ENCODE measurements at regions not wholly inside any gene's neighbourhood (a gene's known extent, or its start where the extent isn't known, plus 50 kb on each side); places are given as distances from the start of the nearest gene placed in this dataset.
A peak's percentile ranks its signal among the peaks of the same experiment; 100 is the strongest.
"Not testable (repeated sequence)": the region's sequence is repeated elsewhere in the genome, so short reads cannot be mapped to it uniquely, and the experiment has no call there.

DNA sequence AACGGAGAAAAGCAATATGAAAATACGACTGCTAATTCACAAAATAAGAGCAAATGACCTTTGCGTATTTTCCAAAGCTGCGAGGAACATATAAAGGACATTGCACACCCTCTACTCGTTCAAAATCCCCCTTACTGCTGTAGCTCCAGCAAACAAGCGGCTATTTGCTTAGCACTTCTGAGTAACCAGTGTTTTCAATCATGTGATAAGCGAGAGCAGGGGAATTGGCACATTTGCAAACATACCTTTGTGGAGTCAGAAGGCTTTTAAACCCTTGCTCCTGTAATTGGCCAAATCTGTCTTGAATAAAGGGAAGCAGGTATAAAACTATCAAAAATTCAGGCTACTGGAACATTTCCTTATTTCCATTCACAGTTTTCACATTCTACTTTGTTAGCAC, 610.2 kb downstream of the UBE2NL start:
- DNase-seq (ENCODE audit: low read depth, low spot score) = no peak

DNA sequence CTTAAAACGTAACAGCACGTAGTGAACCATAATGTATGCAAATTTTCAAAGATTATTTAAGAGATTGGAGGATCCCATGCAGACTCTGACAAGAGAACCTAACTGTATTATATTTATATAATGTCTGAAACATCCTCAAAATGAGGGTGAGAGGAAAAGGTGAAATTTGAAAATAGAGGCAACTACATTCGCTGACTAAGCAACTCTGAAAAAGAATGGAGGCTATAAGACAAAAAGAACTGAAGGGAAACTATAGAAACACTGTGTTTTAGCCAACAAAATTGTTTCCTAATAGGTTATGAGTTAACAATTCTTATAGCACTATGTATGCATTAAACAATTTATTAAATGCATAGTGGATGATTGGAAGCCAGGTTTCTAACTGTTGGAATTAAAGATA, 648.0 kb downstream of the UBE2NL start:
- no peak for DNase-seq (ENCODE audit: low read depth, low spot score)

DNA sequence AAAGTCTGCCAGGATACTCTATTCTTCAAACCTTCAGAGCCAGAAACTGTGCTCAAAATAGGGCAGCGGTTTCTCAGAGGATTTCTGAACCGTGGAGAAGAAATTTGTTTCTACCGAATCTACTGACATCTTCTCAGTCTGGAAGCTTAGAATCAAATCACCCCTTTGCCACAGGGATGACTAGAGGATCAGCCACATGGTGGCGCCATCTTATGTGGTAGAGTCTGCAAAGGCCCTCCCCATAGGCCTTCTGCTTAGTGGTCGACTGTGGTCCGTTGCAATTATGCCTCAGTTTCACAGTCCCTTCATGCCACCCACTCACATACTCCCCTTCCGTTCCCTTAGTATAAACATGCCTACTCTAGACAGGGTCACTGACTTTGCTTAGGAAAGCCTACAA, 680.7 kb upstream of the SPANXN1 start:
- DNase-seq (ENCODE audit: low read depth, low spot score) = no peak

DNA sequence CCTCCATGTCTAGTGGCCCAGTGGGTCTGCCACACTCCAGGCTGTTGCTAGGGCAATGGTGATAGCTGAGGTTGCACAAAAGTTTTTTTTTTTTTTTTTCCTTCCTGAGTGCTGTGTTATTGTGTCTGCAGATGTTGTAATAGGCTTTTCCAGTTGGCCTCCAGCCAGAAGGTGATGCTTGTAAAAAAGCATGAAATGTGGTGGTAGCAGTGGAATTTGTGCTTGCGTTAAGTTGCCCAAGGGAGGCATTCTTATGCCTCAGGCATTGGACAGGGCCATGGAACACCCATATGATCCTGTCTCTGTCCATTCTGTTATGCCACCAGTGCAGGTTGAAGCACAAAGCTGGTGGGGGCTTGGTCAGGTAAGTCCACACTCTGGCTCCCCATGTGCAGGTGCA, 660.5 kb upstream of the SPANXN1 start:
- peak; percentile 0 for DNase-seq (ENCODE audit: low read depth, low spot score)

DNA sequence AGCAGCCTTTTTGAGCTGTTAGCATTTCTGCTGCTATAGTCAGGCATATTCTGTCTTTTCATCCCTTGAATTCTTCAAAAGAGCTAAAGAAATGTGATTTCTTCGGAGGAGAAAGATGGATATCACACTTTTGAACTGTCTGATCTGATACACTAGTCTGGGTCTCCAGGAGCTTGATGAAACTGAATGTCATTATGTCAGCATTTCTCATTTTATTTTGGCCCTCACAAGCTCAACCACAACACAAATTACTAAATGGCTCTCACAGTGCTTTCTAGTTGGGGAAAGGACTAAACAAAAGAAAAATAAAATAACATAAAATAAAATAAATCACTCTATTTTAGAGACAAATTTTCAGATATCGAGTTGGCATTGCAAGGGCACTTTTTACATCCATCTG, 655.3 kb upstream of the SPANXN1 start:
- DNase-seq (ENCODE audit: low read depth, low spot score) = no peak

DNA sequence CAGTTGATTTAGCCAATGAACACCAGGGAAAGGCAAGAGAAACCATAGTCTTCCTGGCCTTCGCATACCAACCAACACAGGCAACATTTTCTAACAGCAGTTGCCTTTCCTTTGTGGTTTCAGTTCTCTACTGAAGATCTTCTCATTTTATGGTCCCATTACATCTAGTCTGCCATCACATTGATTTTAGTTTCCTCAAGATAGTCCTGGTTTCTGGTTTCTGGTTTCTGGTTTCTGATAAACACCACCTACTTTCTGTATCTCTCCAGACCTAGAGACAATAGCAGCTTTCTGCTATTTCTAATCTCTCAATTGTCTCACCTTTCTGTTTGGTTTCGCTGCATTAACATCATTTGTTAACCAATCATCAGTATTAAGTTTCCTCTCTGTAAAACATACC, 646.3 kb upstream of the SPANXN1 start:
- no peak for DNase-seq (ENCODE audit: low read depth, low spot score)

DNA sequence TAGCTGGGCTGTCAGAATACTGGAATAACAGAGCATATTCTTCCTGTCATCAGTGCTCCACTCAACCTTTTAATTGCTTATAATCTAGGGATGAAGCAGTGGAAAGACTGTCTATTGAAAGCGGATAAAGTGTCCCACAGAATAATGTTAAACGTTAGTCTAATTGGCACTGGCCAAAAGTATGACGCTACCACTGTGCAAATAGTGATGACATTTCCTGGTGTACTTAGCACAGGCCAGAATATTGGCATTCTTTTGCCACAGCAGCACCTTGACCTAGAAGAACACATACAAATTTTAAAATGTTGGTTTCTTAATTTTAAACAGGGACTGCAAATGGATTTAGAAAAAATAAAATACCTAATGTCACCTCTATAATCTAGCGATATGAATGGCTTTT, 635.2 kb upstream of the SPANXN1 start:
- DNase-seq (ENCODE audit: low read depth, low spot score) = no peak

DNA sequence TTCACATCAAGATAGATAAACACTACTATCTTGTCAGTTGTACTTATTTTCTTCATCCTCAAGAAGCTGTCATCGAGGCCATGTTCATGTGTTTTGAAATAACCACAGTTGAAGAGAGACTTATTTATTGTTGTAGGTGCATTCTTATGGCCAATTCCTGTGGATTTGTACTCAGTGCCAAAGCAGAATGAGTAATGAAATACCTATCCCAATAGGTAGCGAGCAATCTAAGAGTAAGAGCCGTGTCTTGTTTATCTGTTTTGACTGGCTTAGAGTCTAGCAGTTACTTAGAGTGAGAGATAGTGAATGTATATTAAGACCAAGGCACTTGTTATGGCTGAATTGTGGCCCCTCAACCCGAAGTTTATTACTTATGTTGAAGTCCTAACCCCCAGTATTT, 631.0 kb upstream of the SPANXN1 start:
- DNase-seq (ENCODE audit: low read depth, low spot score) = peak; percentile 3

DNA sequence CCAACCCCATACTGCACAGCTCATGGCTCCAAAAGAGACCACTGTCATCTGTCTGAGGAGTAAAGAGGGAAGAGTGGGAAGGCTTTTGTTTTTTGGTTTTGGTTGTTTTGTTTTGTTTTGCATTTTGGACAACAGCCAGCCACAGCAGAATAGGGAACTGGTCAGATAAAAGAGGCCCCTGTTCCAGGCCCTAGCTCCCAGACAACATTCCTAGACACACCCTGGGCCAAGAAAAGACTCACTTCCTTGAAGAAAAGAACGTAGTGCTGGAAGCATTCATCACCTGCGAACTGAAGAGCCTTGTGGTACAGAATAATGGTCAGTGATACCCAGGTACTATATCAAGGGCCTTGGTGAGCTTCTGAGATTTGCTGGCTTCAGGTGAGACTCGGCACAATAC, 619.4 kb upstream of the SPANXN1 start:
- no peak for DNase-seq (ENCODE audit: low read depth, low spot score)

DNA sequence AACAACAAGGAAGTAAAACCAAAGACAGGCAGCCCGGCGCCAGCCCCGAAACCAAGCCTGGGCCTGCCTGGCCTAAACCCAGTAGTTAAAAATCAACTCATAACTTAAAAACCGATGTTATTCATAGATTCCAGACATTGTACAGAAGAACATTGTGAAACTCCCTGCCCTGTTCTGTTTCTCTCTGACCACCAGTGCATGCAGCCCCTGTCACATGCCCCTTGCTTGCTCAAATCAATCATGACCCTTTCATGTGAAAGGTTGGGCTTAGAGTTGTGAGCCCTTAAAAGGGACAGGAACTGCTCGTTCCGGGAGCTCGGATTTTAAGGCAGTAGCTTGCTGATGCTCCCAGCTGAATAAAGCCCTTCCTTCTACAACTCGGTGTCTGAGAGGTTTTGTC, 612.9 kb upstream of the SPANXN1 start:
- not testable (repeated sequence) for DNase-seq (ENCODE audit: low read depth, low spot score)

DNA sequence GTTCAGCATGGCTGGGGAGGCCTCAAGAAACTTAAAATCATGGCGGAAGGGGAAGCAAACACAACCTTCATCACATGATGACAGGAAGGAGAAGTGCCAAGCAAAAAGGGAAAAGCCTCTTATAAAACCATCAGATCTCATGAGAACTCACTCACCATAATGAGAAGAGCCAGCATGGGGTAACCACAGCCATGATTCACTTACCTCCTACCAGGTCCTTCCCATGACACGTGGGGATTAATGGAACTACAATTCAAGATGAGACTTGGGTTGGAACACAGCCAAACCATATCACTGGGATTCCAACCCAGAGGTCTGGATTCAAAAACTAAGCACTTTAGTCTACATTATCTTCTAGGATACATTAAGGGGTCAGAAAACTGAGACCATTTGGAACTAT, 609.6 kb upstream of the SPANXN1 start:
- peak; percentile 0 for DNase-seq (ENCODE audit: low read depth, low spot score)

DNA sequence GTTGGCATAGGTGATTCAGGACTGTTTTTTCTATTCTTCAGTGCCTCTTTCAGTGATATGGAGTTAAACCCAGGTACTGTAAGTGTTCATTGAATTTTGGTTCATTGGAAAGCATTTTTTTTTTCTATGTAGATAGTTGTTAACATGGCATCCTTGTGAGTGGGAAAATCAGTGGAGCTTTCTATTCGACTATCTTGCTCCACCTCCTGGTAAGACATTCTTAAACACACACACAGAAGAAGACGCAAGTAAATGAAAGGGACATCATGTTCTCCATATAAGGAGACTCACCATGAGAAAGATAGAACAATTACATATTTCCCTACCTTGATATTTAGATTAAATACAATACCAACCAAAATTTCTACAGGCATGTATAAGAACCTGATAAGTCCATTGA, 598.5 kb upstream of the SPANXN1 start:
- DNase-seq (ENCODE audit: low read depth, low spot score) = no peak

DNA sequence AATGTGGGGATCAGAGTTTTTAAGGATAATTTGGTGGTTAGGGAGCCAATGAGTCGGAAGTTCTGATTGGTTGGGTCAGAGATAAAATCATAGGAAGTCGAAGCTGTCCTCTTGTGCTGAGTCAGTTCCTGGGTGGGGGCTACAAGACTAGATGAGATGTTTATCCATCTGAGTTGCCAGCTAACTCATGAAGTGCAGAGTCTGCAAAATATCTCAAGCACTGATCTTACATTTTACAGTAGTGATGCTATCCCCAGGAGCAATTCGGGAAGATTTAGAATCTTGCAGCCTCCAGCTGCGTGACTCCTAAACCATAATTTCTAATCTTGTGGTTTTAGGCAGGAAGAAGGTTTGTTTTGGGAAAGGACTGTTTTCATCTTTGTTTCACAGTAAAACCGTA, 565.8 kb upstream of the SPANXN1 start:
- DNase-seq (ENCODE audit: low read depth, low spot score) = no peak

DNA sequence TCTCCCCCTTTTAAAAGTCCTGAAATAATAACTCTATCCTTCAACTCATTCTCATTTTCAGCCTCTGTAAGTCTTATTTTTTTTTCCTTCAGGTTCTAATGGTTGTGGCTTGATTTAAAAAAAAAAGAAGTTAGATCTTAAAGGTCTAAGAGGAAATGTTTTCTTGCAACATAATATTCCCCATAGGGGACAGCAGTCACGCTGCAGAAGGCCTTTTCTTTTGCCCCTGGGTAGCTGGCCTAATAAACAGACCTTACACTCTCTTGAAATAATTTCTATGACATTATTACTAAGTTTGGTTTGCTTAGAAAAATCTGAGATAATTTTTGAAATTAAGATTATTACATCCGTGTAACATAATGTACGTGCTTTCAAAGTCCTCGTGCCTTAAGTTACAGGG, 564.1 kb upstream of the SPANXN1 start:
- DNase-seq (ENCODE audit: low read depth, low spot score) = no peak

DNA sequence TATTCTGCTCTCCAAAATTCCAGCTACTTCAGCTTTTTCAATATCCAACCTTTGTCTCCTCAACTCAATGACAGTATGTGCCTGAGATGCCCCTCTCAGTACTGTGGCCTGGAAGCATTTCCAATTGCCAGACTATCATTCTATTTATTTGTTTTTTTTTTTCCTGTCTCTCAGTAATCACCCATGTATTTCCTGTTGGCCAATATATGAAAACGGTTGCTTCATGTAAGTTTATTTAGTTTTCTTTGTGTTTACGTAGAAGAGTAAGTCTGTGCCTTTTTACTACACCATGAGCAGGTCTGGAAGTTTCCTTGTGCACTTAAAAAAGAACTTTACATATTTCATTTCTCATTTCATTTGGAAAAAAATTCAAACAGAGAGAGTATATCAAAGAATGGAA, 537.5 kb upstream of the SPANXN1 start:
- no peak for DNase-seq (ENCODE audit: low read depth, low spot score)

DNA sequence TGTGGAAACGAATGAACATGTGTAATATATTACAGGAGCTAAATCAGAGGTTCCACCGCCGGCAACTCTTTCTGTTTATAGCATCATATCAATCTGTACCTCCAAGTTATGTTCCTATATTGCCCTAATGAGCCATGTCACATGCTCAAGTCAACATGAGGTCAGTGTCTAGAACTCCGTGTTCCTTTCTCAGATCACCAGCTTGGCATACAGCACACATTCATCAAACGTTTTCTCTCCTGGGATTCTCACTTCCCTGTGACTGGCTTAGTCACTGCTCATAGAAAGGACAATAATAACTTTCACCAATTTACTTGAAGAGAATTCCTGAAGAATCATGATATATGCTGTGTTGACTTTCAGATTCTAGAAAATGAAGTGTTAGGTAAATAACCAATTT, 532.0 kb upstream of the SPANXN1 start:
- DNase-seq (ENCODE audit: low read depth, low spot score) = no peak

DNA sequence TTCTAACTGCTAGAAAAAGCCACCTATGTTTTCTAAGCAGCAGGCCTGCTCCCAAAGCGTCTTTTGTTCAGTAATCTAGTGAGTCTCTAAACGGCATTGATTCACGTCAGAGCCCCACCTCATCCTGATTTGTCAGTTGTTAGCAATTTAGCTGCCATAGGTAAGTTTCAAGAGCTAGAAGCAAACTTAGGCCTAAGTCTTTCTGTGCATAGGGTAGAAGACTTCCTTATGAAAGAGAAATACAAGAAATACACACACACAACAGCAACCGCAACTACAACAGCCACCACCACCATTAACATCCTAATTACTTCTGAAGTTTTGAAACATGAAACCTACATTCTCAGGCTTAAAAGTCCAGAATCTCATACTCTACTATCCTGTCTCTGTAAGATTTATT, 531.1 kb upstream of the SPANXN1 start:
- no peak for DNase-seq (ENCODE audit: low read depth, low spot score)

DNA sequence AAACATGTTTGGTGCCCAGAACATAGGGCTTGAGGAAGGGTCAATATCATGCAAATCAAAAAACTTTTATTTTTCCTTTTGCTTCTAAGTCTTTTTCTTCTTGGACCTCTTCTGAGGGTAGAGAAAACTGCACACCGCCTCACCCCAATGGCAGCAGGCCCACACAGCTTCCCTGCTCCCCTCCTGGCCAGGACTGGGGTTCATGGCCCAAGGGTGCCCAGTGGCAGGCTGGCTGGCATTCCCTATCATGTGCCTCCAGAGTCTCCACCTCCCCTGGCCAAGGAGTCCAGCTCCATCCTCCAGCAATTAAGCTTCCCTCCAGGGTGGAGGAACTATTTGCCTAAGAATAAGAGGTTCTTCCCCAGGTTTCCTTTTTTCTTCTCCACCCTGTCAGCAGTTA, 529.6 kb upstream of the SPANXN1 start:
- DNase-seq (ENCODE audit: low read depth, low spot score) = no peak

DNA sequence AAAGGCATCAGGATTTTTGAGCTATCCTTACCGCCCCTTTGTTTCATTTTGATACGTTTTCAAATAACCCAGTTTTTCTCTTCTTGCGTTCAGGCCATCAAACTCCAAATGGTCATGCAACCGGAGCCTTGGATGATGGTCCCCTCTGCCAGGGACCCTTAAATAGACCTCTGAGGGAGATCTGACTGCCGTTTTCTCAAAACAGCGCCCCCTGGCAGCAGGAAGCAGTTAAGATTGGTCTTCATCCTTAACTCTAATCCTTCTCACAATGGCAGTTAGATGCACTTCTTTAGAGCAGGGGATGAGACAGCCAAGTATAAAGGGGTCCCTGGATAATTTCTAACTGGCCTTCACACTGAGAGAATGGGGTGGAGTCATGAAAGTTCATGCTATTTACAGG, 525.0 kb upstream of the SPANXN1 start:
- no peak for DNase-seq (ENCODE audit: low read depth, low spot score)

DNA sequence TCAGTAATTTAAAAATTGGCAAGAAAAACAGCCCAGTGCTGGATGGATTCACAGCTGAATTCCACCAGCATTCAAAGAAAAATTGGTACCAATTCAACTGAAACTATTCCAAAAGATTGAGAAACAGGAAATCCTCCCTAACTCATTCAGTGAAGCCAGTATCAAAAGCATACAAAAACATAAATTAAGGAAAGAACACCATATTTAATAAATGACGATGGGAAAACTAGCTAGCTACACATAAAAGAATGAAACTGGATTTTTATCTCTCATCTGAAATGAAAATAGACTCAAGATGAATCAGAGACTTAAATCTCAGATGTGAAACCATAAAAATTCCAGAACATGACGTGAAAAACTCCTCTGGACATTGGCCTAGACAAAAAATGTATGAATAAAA, 516.8 kb upstream of the SPANXN1 start:
- DNase-seq (ENCODE audit: low read depth, low spot score) = no peak

DNA sequence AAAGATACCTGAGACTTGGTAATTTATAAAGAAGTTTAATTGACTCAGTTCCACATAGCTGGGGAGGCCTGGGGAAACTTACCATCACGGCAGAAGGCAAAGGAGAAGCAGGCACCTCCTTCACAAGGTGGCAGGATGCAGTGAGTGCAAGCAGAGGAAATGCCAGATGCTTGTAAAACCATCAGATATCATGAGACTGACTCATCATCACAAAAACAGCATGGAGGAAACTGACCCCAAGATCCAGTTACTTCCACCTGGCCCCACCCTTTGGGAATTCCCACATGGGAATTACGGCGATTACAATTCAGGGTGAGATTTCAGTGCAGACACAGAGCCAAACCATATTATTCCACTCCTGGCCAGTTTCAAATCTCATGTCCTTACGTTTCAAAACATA, 514.7 kb upstream of the SPANXN1 start:
- DNase-seq (ENCODE audit: low read depth, low spot score) = no peak

DNA sequence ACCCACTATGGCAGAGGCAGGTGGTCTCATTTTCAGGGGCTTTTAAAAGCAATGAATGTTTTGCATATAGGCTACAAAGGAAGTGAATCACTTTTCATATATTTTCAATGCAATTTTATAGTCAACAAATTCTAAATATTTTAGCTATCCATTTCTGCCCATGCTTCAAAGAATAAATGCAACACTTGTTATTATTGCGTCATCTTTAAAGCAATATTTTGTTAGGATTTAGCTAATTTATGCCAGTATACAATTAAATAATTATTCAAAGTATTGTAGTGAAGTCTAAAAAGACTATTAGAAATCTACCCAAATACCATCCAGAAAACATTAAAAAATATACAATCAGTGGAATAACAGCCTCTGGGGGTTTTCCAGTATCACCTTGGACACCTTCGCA, 509.1 kb upstream of the SPANXN1 start:
- no peak for DNase-seq (ENCODE audit: low read depth, low spot score)

DNA sequence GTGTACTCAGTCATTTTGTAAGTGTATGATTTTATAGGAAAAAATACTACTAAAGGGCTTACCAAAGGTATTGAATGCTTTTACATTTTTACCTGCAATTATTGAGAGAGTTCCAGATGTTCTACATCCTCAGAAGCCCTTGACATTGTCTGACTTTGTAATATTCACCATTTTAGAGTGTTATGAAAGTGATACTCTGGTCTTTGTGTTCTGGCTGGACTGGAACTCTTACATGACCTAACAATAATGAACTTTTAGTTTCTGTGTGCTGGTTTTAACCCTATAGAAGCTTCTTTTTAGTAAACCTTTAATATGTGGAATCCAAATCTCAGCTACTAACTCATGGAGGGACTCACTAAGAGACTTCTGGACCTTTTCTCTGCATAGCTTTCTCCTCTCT, 478.8 kb upstream of the SPANXN1 start:
- no peak for DNase-seq (ENCODE audit: low read depth, low spot score)

DNA sequence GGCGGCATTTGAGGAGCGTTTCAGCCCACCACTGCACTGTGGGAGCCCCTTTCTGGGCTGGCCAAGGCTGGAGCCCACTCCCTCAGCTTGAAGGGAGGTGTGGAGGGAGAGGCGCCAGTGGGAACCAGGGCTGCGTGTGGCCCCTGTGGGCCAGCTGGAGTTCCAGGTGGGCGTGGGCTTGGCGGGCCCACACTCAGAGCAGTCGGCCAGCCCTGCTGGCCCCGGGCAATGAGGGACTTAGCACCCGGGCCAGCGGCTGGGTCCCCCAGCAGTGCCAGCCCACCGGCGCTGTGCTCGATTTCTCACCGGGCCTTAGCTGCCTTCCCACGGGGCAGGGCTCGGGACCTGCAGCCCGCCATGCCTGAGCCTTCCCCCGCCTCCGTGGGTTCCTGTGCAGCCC, 463.8 kb upstream of the SPANXN1 start:
- DNase-seq (ENCODE audit: low read depth, low spot score) = not testable (repeated sequence)

DNA sequence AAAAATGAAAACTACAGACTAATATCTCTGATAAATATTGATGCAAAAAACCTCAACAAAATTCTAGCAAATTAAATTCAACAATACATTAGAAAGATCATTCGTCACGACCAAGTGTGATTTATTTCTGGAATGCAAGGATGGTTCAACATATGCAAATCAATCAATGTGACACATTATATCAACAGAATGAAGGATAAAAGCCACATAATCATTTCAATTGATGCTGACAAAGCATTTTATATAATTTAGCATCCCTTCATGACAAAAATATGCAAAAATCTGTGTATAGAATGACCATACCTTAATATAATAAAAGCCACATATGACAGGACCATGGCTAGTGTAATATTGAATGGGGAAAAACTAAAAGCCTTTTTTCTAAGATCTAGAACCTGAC, 457.2 kb upstream of the SPANXN1 start:
- DNase-seq (ENCODE audit: low read depth, low spot score) = no peak

Measured in astrocyte of the hippocampus (primary cell).